ENCODE measurements at regions not wholly inside any gene's neighbourhood (a gene's known extent, or its start where the extent isn't known, plus 50 kb on each side); places are given as distances from the start of the nearest gene placed in this dataset.

DNA sequence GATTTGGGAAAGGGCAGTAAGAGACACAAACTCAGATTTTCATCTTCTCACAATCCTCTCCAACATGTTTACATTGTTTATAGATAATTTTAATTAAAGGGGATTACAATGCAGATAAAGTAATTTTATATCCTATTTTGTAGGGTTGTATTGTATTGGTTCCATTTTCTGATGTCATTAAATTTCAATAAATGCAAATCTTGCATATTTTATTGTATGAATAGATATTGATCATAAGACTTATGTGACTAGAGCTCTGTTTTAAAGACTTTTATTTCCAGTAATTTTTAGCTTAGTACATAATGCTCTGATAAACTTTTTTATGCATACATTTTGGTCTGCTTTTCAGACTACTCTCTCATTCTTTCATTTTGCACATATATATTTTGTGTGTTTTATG lies 819.6 kb downstream of the TSN start:
- Histone ChIP-seq H3K9ac (no peak overlapping the region), H3K36me3 (no peaks in the 10 kb centered on the region), H3K27me3 (no peaks in the 10 kb centered on the region), H3K9me3 (replicated peaks in 1 of 11) (no peaks in the 10 kb centered on the region), H3K27ac (no peak overlapping the region), H4K20me1 (no peaks in the 10 kb centered on the region), H3K4me3 (no peak overlapping the region), H3K4me1 (no peaks in the 10 kb centered on the region), H3K4me2 (no peak overlapping the region)
- TF ChIP-seq Cebpa-rat (IDR thresholded peaks at IDR 0.05) = no peak

DNA sequence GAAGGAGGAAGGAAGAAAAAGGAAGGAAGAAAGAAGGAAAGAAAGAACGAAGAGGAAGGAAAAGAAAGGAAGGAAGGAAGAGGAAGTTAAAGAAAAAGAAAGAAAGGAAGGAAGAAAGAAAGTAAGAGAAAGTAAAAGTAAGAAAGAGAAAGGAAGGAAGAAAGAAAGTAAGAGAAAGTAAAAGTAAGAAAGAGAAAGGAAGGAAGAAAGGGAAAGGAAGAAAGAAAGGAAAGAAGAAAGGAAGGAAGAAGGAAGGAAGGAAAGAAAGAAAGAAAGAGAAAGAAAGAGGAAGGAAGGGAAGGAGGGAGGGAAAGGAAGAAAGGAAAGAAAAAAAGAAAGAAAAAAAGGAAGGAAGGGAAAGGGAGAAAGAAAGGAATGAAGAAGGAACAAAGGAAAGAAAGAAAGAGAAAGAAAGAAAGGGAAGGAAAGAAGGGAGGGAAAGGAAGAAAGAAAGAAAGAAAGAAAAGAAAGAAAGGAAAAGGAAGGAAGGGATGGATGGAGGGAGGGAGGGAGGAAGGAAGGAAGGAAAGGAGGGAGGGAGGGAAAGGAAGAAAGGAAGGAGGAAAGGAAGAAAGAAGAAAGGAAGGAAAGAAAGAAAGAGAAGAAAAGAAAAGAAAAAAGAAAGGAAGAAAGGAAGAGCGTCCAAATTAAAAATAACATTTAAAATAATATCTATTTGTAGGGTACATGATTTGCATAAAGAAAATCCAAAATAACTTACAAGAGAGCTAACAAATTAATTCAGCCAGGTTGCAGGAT lies 827.9 kb downstream of the TSN start:
- H3K4me1 ChIP-seq = no peaks in the 10 kb centered on the region
- no peaks in the 10 kb centered on the region for H4K20me1 ChIP-seq
- no peak overlapping the region for H3K4me2 ChIP-seq
- H3K27ac ChIP-seq = no peak overlapping the region
- H3K4me3 ChIP-seq = no peak overlapping the region
- H3K36me3 ChIP-seq = no peaks in the 10 kb centered on the region
- H3K9ac ChIP-seq = no peak overlapping the region
- H3K9me3 ChIP-seq (replicated peaks in 1 of 11) = peaks cover 0 to 6% (median 0%) of the 10 kb centered on the region in 11 experiments; a peak in 1 of 22 replicates
- no peaks in the 10 kb centered on the region for H3K27me3 ChIP-seq
- TF ChIP-seq Cebpa-rat (IDR thresholded peaks at IDR 0.05) = no peak

DNA sequence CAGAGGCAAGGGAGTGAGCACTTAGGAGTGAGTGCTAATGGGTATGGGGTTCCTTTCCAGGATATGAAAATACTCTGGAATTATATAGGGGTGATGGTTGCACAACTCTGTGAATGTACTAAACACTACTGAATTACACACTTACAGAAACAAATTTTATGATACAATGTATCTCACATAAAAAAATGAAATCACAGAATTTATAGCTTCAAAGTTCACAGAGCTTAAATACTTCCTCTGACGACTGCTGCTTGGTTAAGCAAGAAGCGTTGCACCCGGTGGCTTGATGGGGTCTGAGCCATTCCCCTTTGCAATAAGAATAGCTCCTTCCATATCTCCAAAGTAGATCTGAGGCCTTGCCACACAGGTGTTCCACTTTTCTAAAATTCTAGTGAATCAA lies 835.1 kb downstream of the TSN start:
- Histone ChIP-seq H3K27me3 (no peaks in the 10 kb centered on the region), H3K9me3 (replicated peaks in 1 of 11) (peaks cover 0 to 6% (median 0%) of the 10 kb centered on the region in 11 experiments; a peak in 1 of 22 replicates), H3K4me1 (no peaks in the 10 kb centered on the region), H3K4me3 (no peak overlapping the region), H4K20me1 (no peaks in the 10 kb centered on the region), H3K36me3 (no peaks in the 10 kb centered on the region), H3K4me2 (no peak overlapping the region), H3K9ac (no peak overlapping the region), H3K27ac (no peak overlapping the region)
- no peak for TF ChIP-seq Cebpa-rat (IDR thresholded peaks at IDR 0.05)

DNA sequence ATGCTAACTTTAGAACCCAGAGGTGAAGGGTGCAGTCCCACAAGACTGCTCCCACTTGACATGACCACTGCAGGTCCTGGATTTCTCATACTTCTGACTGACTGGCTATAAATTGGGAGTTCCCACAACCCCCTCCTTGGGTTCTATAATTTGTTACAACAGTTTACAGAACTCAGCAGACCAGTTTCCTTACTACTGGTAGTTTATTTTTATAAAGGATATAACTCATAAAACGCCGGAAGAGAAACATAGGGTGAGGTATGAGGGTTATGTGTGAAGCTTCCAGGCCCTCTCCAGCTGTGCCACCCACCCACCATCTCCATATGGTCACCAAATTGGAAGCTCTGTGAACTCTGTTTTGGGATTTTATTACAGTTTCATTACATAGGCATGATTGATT lies 839.6 kb downstream of the TSN start:
- Histone ChIP-seq H3K9ac (no peak overlapping the region), H3K36me3 (no peaks in the 10 kb centered on the region), H3K9me3 (replicated peaks in 1 of 11) (no peaks in the 10 kb centered on the region), H3K27me3 (no peaks in the 10 kb centered on the region), H3K27ac (no peak overlapping the region), H3K4me2 (no peak overlapping the region), H3K4me1 (no peaks in the 10 kb centered on the region), H3K4me3 (no peak overlapping the region), H4K20me1 (no peaks in the 10 kb centered on the region)
- TF ChIP-seq Cebpa-rat (IDR thresholded peaks at IDR 0.05) = no peak

DNA sequence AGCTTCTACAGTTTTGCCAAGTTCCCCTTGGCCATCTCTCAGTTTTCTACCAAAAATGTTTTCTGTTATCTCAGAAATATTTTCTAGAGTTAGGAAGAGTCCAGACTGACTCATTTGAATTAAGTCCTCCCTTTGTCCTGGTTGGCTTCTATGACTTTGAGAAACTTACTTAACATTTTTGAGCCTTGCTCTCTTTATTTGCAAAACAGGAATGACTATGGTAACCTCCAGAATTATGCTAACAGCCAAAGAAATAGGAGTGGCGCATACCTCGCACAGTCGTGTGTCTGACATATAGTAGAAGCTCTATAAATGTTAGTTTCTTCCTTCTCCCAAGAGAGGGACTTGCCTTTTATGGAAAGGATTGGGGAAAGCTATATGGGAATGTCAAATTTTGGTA lies 841.1 kb downstream of the TSN start:
- Histone ChIP-seq H3K27ac (no peak overlapping the region), H3K9me3 (replicated peaks in 1 of 11) (no peaks in the 10 kb centered on the region), H3K9ac (no peak overlapping the region), H3K36me3 (no peaks in the 10 kb centered on the region), H3K4me1 (no peaks in the 10 kb centered on the region), H3K4me2 (no peak overlapping the region), H4K20me1 (no peaks in the 10 kb centered on the region), H3K4me3 (no peak overlapping the region), H3K27me3 (no peaks in the 10 kb centered on the region)
- TF ChIP-seq Cebpa-rat (IDR thresholded peaks at IDR 0.05) = no peak

DNA sequence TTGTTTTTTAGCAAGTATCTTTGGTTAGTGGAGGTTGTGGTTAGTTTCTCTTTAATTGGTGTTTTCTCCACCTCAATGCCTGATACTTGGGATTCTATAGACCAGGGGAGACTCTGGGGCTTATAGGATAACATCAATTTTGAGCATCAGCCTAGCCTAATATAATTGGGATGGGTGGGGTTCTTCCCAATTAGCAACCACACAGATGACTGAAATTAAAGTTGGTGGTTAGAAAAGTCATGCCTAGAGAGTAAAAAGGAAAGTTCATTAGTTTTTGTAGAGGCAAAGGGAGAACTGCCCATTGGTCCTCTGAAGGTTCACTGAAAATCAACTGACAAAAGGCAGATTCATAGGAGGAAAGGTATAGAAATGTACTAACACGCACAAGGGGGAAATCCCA lies 843.3 kb downstream of the TSN start:
- Histone ChIP-seq H3K36me3 (no peaks in the 10 kb centered on the region), H3K4me3 (no peak overlapping the region), H3K9ac (no peak overlapping the region), H3K27ac (no peak overlapping the region), H3K4me2 (no peak overlapping the region), H3K27me3 (no peaks in the 10 kb centered on the region), H3K9me3 (replicated peaks in 1 of 11) (no peaks in the 10 kb centered on the region), H3K4me1 (no peaks in the 10 kb centered on the region), H4K20me1 (no peaks in the 10 kb centered on the region)
- TF ChIP-seq Cebpa-rat (IDR thresholded peaks at IDR 0.05) = no peak

DNA sequence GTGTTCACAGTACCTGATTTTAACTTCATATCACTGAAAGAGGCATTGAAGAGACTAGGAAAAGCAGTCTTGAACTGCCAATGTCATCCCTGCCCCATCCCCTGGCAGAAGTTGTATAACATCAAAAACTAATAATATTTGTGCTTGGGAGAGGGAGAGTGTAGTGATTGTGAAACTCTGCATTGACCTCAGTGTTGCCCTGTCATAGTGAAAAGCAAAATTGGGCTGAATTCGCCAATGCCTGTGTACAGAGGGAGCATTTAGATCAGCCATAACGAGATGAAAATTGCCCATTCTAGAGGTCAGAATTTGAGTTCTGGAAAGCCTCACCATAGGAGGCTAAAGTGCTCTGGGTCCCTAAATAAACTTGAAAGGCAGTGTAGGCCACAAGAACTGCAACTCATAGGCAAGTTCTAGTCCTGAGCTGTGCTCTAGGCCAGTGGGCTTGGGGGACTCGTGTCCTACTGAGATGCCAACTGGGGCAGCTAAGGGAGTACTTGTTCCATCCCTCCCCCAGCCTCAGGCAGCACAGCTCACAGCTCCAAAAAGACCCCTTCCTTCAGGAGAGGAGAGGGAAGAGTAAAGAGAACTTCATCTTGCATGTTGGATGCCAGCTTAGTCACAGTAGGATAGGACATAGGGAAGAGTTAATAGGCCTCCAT lies 855.6 kb downstream of the TSN start:
- H3K27me3 ChIP-seq = no peaks in the 10 kb centered on the region
- no peaks in the 10 kb centered on the region for H3K9me3 ChIP-seq (replicated peaks in 1 of 11)
- no peak overlapping the region for H3K27ac ChIP-seq
- TF ChIP-seq Cebpa-rat (IDR thresholded peaks at IDR 0.05) = no peak
- H3K36me3 ChIP-seq = no peaks in the 10 kb centered on the region
- no peaks in the 10 kb centered on the region for H4K20me1 ChIP-seq
- no peak overlapping the region for H3K4me2 ChIP-seq
- H3K9ac ChIP-seq = no peak overlapping the region
- H3K4me1 ChIP-seq = no peaks in the 10 kb centered on the region
- H3K4me3 ChIP-seq = no peak overlapping the region

DNA sequence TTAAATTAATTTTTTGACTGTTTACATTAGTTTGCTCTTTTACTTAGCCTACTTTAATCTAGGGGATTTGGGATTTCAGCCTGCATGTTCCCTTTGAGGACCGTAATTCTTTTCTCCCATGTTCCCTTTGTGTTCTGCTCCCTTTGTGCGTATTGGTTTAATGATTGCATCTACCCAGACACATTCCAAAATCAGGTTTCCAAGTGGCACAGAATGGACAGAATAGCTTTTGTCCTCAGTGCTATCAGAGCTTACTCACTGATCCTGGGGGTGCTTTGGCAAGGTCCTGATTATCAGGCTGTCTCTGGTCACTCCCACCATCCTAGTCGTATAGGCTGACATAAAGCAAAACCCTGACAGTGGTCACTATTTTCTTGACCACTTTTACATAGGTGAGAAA lies 867.5 kb downstream of the TSN start:
- no peak for TF ChIP-seq Cebpa-rat (IDR thresholded peaks at IDR 0.05)

DNA sequence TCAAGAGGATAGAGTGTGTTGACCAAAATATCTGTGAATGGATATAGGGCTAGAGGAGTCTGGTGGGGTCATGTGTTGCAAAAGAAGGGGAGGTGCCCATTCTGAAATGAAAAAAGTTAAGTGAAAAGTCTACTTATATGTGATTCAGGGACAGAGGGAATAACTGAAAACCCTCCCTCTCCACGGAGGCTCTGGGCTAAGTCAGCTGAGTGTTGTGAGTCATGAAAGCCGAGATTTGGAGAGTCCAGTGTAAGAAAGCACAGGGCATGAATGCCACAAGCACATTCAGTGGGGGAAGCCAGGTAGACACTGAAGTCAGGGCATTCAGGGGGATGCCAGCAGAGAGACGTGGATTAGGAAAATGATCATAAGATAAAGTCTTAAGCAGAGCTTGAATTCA lies 871.9 kb downstream of the TSN start:
- Histone ChIP-seq H3K9me3 (replicated peaks in 1 of 11) (no peaks in the 10 kb centered on the region), H3K4me1 (no peaks in the 10 kb centered on the region), H3K36me3 (no peaks in the 10 kb centered on the region), H3K27me3 (no peaks in the 10 kb centered on the region), H3K4me3 (no peak overlapping the region), H3K4me2 (no peak overlapping the region), H4K20me1 (no peaks in the 10 kb centered on the region), H3K9ac (no peak overlapping the region), H3K27ac (no peak overlapping the region)
- TF ChIP-seq Cebpa-rat (IDR thresholded peaks at IDR 0.05) = no peak

More for the DNA sequence above, 867.5 kb downstream of the TSN start:
- H3K36me3 ChIP-seq = no peaks in the 10 kb centered on the region
- no peak overlapping the region for H3K9ac ChIP-seq
- peaks cover 0 to 8% (median 7%) of the 10 kb centered on the region in 11 experiments; a peak in 9 of 22 replicates for H3K9me3 ChIP-seq (replicated peaks in 1 of 11)
- H3K4me1 ChIP-seq = no peaks in the 10 kb centered on the region
- no peak overlapping the region for H3K27ac ChIP-seq
- H4K20me1 ChIP-seq = no peaks in the 10 kb centered on the region
- H3K4me2 ChIP-seq = no peak overlapping the region
- no peaks in the 10 kb centered on the region for H3K27me3 ChIP-seq
- H3K4me3 ChIP-seq = no peak overlapping the region

DNA sequence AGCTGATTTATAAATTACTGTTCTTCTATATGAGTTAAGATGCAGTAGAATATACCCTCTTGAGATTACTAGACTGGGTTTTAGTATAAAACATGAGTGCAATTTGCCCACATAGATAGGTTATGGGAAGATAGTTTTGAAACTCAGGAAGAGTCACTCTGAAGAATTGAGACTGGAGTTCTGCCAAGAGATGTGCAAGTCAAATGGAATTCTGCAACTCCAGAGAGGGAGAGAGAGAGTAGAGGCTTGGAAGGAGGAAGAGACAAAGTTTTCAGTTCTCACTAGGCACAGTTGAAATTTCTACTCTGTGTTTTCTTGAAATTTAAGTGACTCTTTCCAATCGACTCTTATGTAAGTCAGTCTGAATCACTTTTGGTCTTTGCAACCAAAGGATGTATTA lies 878.8 kb downstream of the TSN start:
- TF ChIP-seq Cebpa-rat (IDR thresholded peaks at IDR 0.05) = no peak
- Histone ChIP-seq H3K4me3 (no peak overlapping the region), H3K27me3 (no peaks in the 10 kb centered on the region)

More for the DNA sequence above, 878.8 kb downstream of the TSN start:
- Histone ChIP-seq H4K20me1 (no peaks in the 10 kb centered on the region), H3K9me3 (replicated peaks in 1 of 11) (no peaks in the 10 kb centered on the region), H3K4me1 (no peaks in the 10 kb centered on the region), H3K4me2 (no peak overlapping the region), H3K36me3 (no peaks in the 10 kb centered on the region), H3K9ac (no peak overlapping the region), H3K27ac (no peak overlapping the region)

Data from BLaER1 treated with 17β-estradiol and CSF1 and Interleukin-3, amounts not matched to agents 10 nM and 100 nM (cell line).